ENCODE measurements at regions not wholly inside any gene's neighbourhood (a gene's known extent, or its start where the extent isn't known, plus 50 kb on each side); places are given as distances from the start of the nearest gene placed in this dataset.

DNA sequence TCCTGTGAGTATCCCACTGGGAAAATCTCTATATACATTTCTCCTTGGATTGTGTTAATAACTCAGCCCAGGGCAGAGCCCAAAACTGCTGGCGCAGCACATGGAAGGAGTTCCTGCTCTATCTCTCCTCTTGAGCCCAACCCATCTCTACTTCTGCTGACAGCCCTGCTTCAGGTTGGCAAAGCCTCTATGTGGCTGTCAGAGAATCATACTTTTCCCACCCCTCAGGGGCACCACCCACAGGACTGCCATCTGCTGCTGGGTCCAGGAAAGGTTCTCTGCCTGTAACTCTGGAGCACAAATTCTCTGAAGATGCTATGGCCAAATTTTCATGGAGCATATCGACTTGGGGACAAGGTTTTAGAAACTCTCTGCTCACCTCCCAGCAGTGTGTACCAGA, 278.5 kb upstream of the EMCN start:
- ATAC-seq, result no peak
- intact Hi-C loops (cut with DNase I), result no loop called here
- Histone ChIP-seq H3K36me3 (no peaks in the 10 kb centered on the region), H3K9me3 (no peaks in the 10 kb centered on the region), H3K27ac (no peak overlapping the region), H3K4me1 (no peaks in the 10 kb centered on the region), H3K4me3 (no peak overlapping the region), H3K27me3 (ENCODE audit: low read depth) (no peaks in the 10 kb centered on the region)
- TF ChIP-seq, protein P1, sequence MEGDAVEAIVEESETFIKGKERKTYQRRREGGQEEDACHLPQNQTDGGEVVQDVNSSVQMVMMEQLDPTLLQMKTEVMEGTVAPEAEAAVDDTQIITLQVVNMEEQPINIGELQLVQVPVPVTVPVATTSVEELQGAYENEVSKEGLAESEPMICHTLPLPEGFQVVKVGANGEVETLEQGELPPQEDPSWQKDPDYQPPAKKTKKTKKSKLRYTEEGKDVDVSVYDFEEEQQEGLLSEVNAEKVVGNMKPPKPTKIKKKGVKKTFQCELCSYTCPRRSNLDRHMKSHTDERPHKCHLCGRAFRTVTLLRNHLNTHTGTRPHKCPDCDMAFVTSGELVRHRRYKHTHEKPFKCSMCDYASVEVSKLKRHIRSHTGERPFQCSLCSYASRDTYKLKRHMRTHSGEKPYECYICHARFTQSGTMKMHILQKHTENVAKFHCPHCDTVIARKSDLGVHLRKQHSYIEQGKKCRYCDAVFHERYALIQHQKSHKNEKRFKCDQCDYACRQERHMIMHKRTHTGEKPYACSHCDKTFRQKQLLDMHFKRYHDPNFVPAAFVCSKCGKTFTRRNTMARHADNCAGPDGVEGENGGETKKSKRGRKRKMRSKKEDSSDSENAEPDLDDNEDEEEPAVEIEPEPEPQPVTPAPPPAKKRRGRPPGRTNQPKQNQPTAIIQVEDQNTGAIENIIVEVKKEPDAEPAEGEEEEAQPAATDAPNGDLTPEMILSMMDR (IDR thresholded peaks at IDR 0.05), result no peak
- no peak for DNase-seq

DNA sequence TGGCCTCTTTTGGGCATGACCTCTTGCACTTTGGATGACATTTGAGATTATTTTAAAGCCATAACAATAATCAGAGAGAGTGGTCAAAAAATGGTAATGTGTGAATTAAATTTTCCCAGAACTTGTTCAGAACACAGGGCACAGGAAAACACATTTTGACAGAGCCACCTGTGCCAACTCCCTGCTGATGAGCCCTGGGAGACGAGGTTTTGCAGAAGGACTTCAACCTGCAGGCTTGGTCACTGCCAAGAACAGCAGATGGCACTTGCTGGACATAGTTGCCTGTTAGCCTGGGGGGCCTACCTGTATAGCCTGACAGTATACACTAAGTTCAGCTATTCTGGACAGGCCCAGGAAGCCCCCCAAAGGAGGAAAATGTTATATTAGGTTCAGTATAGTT, 277.8 kb upstream of the EMCN start:
- no peaks in the 10 kb centered on the region for H3K4me1 ChIP-seq
- no peaks in the 10 kb centered on the region for H3K9me3 ChIP-seq
- H3K27me3 ChIP-seq (ENCODE audit: low read depth), result no peaks in the 10 kb centered on the region
- DNase-seq (no peak), ATAC-seq (no peak)
- intact Hi-C loops (cut with DNase I), result no loop called here
- H3K4me3 ChIP-seq, result no peak overlapping the region
- no peaks in the 10 kb centered on the region for H3K36me3 ChIP-seq
- H3K27ac ChIP-seq, result no peak overlapping the region
- TF ChIP-seq, protein P1 (IDR thresholded peaks at IDR 0.05), result no peak

DNA sequence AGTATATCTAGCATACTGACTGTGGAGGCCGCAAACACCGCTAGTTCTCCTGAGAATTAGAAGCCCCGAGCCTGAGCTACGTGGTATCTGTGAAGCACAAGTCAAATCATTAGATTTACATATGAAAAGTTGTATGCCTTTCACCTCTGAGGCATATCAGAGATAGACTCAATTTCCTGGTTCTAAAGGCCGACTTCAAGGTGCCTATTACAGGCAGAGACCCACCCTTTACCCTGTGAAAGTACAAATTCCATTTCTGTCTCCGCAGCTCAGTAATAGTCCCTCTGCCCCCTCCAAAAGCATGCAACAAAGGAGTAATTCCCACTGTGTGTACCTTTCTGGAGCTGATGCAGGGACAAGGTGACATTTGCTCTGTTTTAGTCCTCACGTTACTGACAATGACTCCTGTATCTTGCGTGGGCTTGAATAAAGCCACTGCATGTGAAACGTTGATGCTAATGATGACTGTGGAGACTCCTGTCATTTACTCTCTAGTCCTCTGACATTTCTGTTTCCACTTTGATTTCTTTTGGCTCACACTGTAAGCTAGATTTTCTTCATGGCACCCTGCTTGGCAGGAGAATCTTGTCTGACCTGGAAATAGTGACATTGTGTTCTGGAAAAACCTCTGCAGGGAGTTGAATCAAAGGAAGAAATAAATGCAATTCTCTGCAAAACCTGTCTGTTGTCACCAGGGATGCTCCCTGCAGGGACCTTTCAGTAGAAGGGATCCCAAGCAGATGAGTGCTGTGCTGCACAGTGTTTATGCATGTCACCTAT, 273.2 kb upstream of the EMCN start:
- intact Hi-C loops (cut with DNase I), result no loop called here
- H3K27me3 ChIP-seq (ENCODE audit: low read depth), result no peaks in the 10 kb centered on the region
- no peaks in the 10 kb centered on the region for H3K36me3 ChIP-seq
- TF ChIP-seq, protein P1 (IDR thresholded peaks at IDR 0.05), result no peak
- ATAC-seq, result no peak
- no peaks in the 10 kb centered on the region for H3K9me3 ChIP-seq
- no peak for DNase-seq
- no peak overlapping the region for H3K4me3 ChIP-seq
- H3K4me1 ChIP-seq, result no peaks in the 10 kb centered on the region
- H3K27ac ChIP-seq, result no peak overlapping the region

DNA sequence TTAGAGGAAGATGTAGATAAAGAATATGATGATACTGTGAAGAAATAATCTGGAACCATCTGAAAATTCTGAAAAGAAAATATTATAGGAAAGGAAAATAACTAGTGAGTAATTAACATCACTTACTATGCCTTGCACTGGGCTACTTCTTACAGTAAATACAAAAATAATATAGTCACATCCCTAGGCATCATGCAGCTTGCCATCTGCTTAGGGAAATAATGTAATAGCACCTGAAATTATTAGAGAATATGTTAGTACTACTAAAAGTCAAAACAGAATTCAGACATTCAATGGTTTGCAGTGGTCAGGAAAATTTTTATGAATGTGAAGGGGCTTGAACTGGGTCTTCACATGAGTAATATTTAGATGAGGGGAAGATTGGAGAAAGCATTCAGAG, 272.2 kb upstream of the EMCN start:
- no peak for ATAC-seq
- no peaks in the 10 kb centered on the region for H3K36me3 ChIP-seq
- H3K9me3 ChIP-seq, result no peaks in the 10 kb centered on the region
- no peak overlapping the region for H3K4me3 ChIP-seq
- no peak for DNase-seq
- H3K4me1 ChIP-seq, result no peaks in the 10 kb centered on the region
- no peak overlapping the region for H3K27ac ChIP-seq
- TF ChIP-seq, protein P1 (IDR thresholded peaks at IDR 0.05), result no peak
- H3K27me3 ChIP-seq (ENCODE audit: low read depth), result no peaks in the 10 kb centered on the region
- intact Hi-C loops (cut with DNase I), result no loop called here

DNA sequence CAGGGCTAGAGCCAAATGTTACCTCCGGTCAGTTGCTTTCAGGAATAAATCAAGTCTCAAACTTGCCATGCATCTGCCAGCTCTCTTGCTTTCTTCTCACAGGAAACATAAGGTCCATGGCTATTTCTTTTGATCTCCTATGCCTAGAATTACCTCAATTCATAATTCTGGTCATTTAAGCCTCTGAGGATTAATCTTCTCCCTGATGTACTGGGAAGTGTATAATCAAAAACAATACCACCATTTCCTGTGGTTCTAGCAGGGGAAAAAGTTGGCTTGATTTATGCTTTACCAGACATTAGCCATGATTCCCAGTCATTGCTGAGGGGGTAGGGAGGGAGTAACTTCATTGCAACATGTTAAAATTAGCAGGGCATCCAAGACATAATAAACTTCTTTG, 268.7 kb upstream of the EMCN start:
- Histone ChIP-seq H3K27ac (no peak overlapping the region), H3K4me3 (no peak overlapping the region), H3K36me3 (no peaks in the 10 kb centered on the region), H3K9me3 (no peaks in the 10 kb centered on the region), H3K27me3 (ENCODE audit: low read depth) (no peaks in the 10 kb centered on the region), H3K4me1 (no peaks in the 10 kb centered on the region)
- intact Hi-C loops (cut with DNase I), result no loop called here
- ATAC-seq (no peak), DNase-seq (no peak)
- TF ChIP-seq, protein P1 (IDR thresholded peaks at IDR 0.05), result no peak

All from lower lobe of right lung (tissue), 2 donors.